HG03095 (cell line): ENCODE measurements at regions not wholly inside any gene's neighbourhood (a gene's known extent, or its start where the extent isn't known, plus 50 kb on each side); places are given as distances from the start of the nearest gene placed in this dataset.
"Not testable (repeated sequence)": the region's sequence is repeated elsewhere in the genome, so short reads cannot be mapped to it uniquely, and the experiment has no call there.

Experiments
- ATAC-seq: cut with Tn5 transposase; IDR thresholded peaks from one replicate; pipeline ENCODE4 v1.9.1; 2021; ENCODE audit warnings: moderate library complexity; ENCODE audit not compliant: unreplicated experiment

GRCh38 chr22:22193923-22194322, 50.7 kb upstream of the VPREB1 start:
- ATAC-seq, result no peak

GRCh38 chr22:22193462-22193861, 51.1 kb upstream of the VPREB1 start:
- not testable (repeated sequence) for ATAC-seq

GRCh38 chr22:22193006-22193405, 51.6 kb upstream of the VPREB1 start:
- ATAC-seq, result not testable (repeated sequence)

- not testable (repeated sequence) for ATAC-seq
Measured at GRCh38 chr22:22189796-22190195, 54.8 kb upstream of the VPREB1 start.

- ATAC-seq, result not testable (repeated sequence)
Measured at GRCh38 chr22:22187863-22188262, 56.7 kb upstream of the VPREB1 start.

GRCh38 chr22:22187299-22187698, 57.3 kb upstream of the VPREB1 start:
- ATAC-seq, result no peak

GRCh38 chr22:22185844-22186499, 58.6 kb upstream of the VPREB1 start:
- ATAC-seq, result no peak

GRCh38 chr22:22185217-22185616, 59.4 kb upstream of the VPREB1 start:
- no peak for ATAC-seq

GRCh38 chr22:22184277-22184807, 60.2 kb upstream of the VPREB1 start:
- no peak for ATAC-seq

GRCh38 chr22:22182990-22183264, 61.7 kb upstream of the VPREB1 start:
- ATAC-seq, result no peak

GRCh38 chr22:22182218-22182989, 62.2 kb upstream of the VPREB1 start:
- no peak for ATAC-seq

- no peak for ATAC-seq
Measured at GRCh38 chr22:22181341-22181850, 63.2 kb upstream of the VPREB1 start.

GRCh38 chr22:22180738-22181285, 63.8 kb upstream of the VPREB1 start:
- ATAC-seq, result no peak

GRCh38 chr22:22179858-22180257, 64.7 kb upstream of the VPREB1 start:
- ATAC-seq, result no peak

- no peak for ATAC-seq
Measured at GRCh38 chr22:22178992-22179391, 65.6 kb upstream of the VPREB1 start.

GRCh38 chr22:22178355-22178965, 66.1 kb upstream of the VPREB1 start:
- ATAC-seq, result no peak

GRCh38 chr22:22176929-22177616, 67.5 kb upstream of the VPREB1 start:
- no peak for ATAC-seq

- not testable (repeated sequence) for ATAC-seq
Measured at GRCh38 chr22:22172896-22173628, 71.5 kb upstream of the VPREB1 start.

- no peak for ATAC-seq
Measured at GRCh38 chr22:22171357-22172218, 73.0 kb upstream of the VPREB1 start.
